Liver (tissue), 3 donors: ENCODE measurements at regions not wholly inside any gene's neighbourhood (a gene's known extent, or its start where the extent isn't known, plus 50 kb on each side); places are given as distances from the start of the nearest gene placed in this dataset.

Experiments used
- ATF3 ChIP-seq: IDR thresholded peaks from 2 replicates; pipeline ENCODE4 v1.6.1; 2016; ENCODE audit warnings: antibody characterized with exemption
- CTCF ChIP-seq: fragments of 150-350 bp; IDR thresholded peaks from 2 replicates; pipeline ENCODE4 v1.5.1; 2017; ENCODE audit warnings: improper control_type of control experiment, low read depth, low read length; ENCODE audit not compliant: missing input control
- EGR1 ChIP-seq, 2 donors: IDR thresholded peaks; 2 replicates each; pipeline ENCODE4 v1.6.1; 2016 to 2018; ENCODE audit warnings: antibody characterized with exemption in 2 of 2, low read depth in 2 of 2
- FOXA1 ChIP-seq: IDR thresholded peaks from 2 replicates; pipeline ENCODE4 v1.6.1; 2016; ENCODE audit warnings: antibody characterized with exemption
- GABPA ChIP-seq, 2 donors: IDR thresholded peaks in 1 of 2; conservative IDR thresholded peaks in 1 of 2; 2 replicates each; pipeline ENCODE4 v1.6.1; 2016; ENCODE audit warnings: antibody characterized with exemption in 2 of 2, mild to moderate bottlenecking in 1 of 2, moderate library complexity in 1 of 2
- JUND ChIP-seq, 2 donors: IDR thresholded peaks; 2 replicates each; pipeline ENCODE4 v1.6.1; 2016; ENCODE audit warnings: antibody characterized with exemption in 2 of 2
- MAX ChIP-seq: IDR thresholded peaks from 2 replicates; pipeline ENCODE4 v1.6.1; 2016; ENCODE audit warnings: antibody characterized with exemption
- RAD21 ChIP-seq, 2 donors: IDR thresholded peaks; 2 replicates each; pipeline ENCODE4 v1.6.1; 2016; ENCODE audit warnings: antibody characterized with exemption in 2 of 2, mild to moderate bottlenecking in 2 of 2
- REST ChIP-seq: IDR thresholded peaks from 2 replicates; pipeline ENCODE4 v1.6.1; 2016; ENCODE audit warnings: antibody characterized with exemption, mild to moderate bottlenecking
- RXRA ChIP-seq, 2 donors: IDR thresholded peaks; 2 replicates each; pipeline ENCODE4 v1.6.1; 2017 to 2018; ENCODE audit warnings: antibody characterized with exemption in 2 of 2, mild to moderate bottlenecking in 1 of 2
- SP1 ChIP-seq: IDR thresholded peaks from 2 replicates; pipeline ENCODE4 v1.6.1; 2018; ENCODE audit warnings: antibody characterized with exemption, mild to moderate bottlenecking
- TAF1 ChIP-seq: conservative IDR thresholded peaks from 2 replicates; pipeline ENCODE4 v1.6.1; 2016; ENCODE audit warnings: antibody characterized with exemption, mild to moderate bottlenecking
- YY1 ChIP-seq: IDR thresholded peaks from 2 replicates; pipeline ENCODE4 v1.6.1; 2016; ENCODE audit warnings: antibody characterized with exemption, mild to moderate bottlenecking
- ZBTB33 ChIP-seq: IDR thresholded peaks from 2 replicates; pipeline ENCODE4 v1.6.1; 2016; ENCODE audit warnings: antibody characterized with exemption
- donor health status: healthy.
- donor health status: healthy.

GRCh38 chr4:185898413-185898812 lies 86.4 kb upstream of the SORBS2 start:
- TF ChIP-seq GABPA (IDR thresholded peaks at IDR 0.05 in 1 of 2, conservative IDR thresholded peaks at IDR 0.05 in 1 of 2): no peak
- TF ChIP-seq CTCF: no peak
- TF ChIP-seq TAF1: no peak
- TF ChIP-seq MAX: no peak
- no peak for TF ChIP-seq RAD21 (IDR thresholded peaks at IDR 0.05)
- TF ChIP-seq YY1: no peak
- TF ChIP-seq FOXA1: no peak
- TF ChIP-seq REST: no peak
- TF ChIP-seq EGR1 (IDR thresholded peaks at IDR 0.05; ENCODE audit: low read depth in 2 of 2): no peak
- no peak for TF ChIP-seq ATF3
- TF ChIP-seq ZBTB33: no peak
- TF ChIP-seq JUND (IDR thresholded peaks at IDR 0.05): no peak
- no peak for TF ChIP-seq SP1
- no peak for TF ChIP-seq RXRA (IDR thresholded peaks at IDR 0.05)
